ENCODE measurements at regions not wholly inside any gene's neighbourhood (a gene's known extent, or its start where the extent isn't known, plus 50 kb on each side); places are given as distances from the start of the nearest gene placed in this dataset.

DNA sequence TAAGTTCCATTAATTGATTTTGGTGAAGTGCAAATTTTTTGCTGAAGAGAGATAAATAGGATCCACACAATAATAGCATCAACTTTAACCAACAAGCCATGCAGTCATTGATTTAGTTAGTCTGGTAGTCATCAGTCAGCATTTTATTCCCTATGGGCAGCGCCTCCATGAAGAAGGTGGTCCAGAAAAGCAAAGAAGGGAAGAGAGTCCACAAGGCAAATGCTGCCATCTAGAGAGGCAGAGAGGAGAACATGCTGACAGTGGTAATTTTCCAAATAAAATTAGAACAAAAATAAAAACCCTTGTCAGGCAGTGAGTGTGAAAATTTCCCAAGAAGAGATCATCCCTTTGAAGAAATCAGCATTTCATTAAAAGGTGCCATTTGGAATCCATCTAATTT is 366.7 kb upstream of the FAM241A start:
- Histone ChIP-seq H3K27ac (no peak overlapping the region), H3K9me3 (ENCODE audit: low read depth, low read length) (no peaks in the 10 kb centered on the region), H3K36me3 (ENCODE audit: insufficient read depth, low read length) (peaks cover 3% of the 10 kb centered on the region; the same call in 1 of the 2 replicates), H3K9ac (ENCODE audit: insufficient read length) (no peak overlapping the region), H3K4me3 (no peak overlapping the region)
- DNase-seq (ENCODE audit: low read depth, low spot score) = no peak
- TF ChIP-seq FOXP2 (optimal IDR thresholded peaks at IDR 0.05; ENCODE audit: control extremely low read depth, extremely low read length, insufficient read depth) = no peak
- TF ChIP-seq POLR2AphosphoS5 (IDR thresholded peaks at IDR 0.05; ENCODE audit: borderline replicate concordance, low read depth, low read length) = no peak
- TF ChIP-seq EZH2 (IDR thresholded peaks at IDR 0.05) = no peak

DNA sequence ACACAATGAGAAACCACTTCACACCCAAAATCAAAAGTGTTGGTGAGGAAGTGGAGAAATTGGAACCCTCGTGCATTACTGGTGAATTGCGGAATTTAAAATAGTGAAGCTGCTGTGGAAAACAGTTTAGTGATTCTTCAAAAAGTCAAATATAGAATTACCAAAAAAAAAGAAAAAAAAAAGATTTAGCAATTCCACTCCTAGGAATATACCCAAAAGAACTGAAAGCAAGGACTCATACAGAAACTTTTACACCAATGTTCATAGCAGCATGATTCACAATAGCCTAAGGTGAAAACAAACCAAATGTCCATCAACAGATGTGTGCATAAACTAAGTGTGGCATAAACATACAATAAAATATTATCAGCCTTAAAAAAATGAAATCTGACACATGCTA is 364.3 kb upstream of the FAM241A start:
- Histone ChIP-seq H3K9me3 (ENCODE audit: low read depth, low read length) (no peaks in the 10 kb centered on the region), H3K9ac (ENCODE audit: insufficient read length) (no peak overlapping the region), H3K36me3 (ENCODE audit: insufficient read depth, low read length) (peaks cover 3% of the 10 kb centered on the region; the same call in 1 of the 2 replicates), H3K27ac (no peak overlapping the region), H3K4me3 (no peak overlapping the region)
- no peak for DNase-seq (ENCODE audit: low read depth, low spot score)
- TF ChIP-seq POLR2AphosphoS5 (IDR thresholded peaks at IDR 0.05; ENCODE audit: borderline replicate concordance, low read depth, low read length) (no peak), FOXP2 (optimal IDR thresholded peaks at IDR 0.05; ENCODE audit: control extremely low read depth, extremely low read length, insufficient read depth) (no peak), EZH2 (IDR thresholded peaks at IDR 0.05) (no peak)

DNA sequence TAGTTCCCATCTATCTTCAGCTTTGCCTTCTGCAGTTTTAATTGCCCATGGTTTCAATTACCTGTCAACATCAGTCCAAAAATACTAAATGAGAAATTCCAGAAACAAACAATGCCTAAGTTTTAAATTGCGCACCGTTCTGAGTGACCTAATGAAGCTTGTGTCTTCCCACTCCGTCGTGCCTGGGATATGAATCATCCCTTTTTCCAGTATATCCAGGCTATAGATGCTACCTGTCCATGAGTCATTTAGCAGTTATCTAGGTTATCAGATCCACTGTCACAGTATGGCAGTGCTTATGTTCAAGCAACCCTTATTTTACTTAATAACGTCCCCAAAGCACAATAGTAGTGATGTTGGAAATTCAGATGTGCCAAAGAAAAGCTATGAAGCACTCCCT is 363.6 kb upstream of the FAM241A start:
- Histone ChIP-seq H3K9ac (ENCODE audit: insufficient read length) (no peak overlapping the region), H3K27ac (no peak overlapping the region), H3K4me3 (no peak overlapping the region), H3K36me3 (ENCODE audit: insufficient read depth, low read length) (peaks cover 3% of the 10 kb centered on the region; the same call in 1 of the 2 replicates), H3K9me3 (ENCODE audit: low read depth, low read length) (no peaks in the 10 kb centered on the region)
- DNase-seq (ENCODE audit: low read depth, low spot score) = no peak
- no peak for TF ChIP-seq EZH2 (IDR thresholded peaks at IDR 0.05)
- no peak for TF ChIP-seq FOXP2 (optimal IDR thresholded peaks at IDR 0.05; ENCODE audit: control extremely low read depth, extremely low read length, insufficient read depth)
- TF ChIP-seq POLR2AphosphoS5 (IDR thresholded peaks at IDR 0.05; ENCODE audit: borderline replicate concordance, low read depth, low read length) = no peak

DNA sequence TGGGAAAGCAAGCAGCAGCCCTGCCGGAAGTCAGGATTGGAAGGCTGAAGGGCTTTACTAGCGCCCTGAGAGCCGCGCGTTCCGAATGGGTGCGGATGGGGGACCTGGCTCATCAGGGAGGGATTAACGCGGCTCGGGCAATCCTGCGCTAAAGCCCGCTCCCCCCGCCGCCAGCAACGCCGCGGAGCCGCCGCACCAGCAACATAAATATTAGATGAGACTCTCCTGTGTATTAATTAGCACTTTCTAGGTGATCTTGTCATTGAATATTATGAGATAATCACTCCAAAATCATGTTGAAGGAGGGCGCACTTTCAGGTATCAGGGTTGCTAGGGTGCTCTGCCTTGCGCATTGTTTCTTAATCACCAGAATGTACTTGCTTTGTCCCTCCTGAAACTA is 357.2 kb upstream of the FAM241A start:
- Histone ChIP-seq H3K4me3 (no peak overlapping the region), H3K9ac (ENCODE audit: insufficient read length) (no peak overlapping the region), H3K36me3 (ENCODE audit: insufficient read depth, low read length) (no peaks in the 10 kb centered on the region), H3K27ac (no peak overlapping the region), H3K9me3 (ENCODE audit: low read depth, low read length) (no peaks in the 10 kb centered on the region)
- TF ChIP-seq EZH2 (IDR thresholded peaks at IDR 0.05) (no peak), POLR2AphosphoS5 (IDR thresholded peaks at IDR 0.05; ENCODE audit: borderline replicate concordance, low read depth, low read length) (no peak)
- DNase-seq (ENCODE audit: low read depth, low spot score) = no peak

DNA sequence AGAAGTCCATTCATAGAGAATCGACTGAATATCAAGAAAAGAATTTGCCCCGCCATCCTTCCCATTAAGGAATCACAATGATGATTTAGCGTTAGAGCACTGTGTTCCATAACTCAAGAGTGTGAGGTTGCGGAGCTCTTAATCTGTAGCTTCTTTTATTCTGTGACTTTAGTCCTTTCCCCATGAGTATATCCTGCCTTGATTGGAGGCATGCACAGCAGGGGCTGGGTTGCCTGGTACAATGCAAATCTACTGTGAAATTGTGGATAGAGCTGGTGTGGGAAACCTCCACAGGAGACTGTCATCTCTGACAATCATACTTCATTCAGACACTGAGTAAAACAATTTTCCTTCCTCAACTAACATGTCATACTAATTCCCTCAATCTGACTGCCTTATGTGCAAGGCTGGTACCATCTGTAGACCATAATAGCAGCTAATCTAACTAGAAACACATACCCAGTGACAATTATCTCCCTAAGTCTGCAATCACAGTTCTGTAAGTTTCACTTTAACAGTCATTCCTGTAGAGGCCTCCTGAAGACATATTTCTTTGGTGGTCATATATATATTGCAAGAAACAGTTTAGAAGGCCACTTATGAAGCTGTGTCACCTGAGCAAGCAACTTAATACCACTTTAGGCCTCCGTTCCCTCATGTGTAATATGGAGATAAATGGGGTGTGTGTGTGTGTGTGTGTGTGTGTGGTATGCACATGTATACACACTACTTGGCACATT is 355.2 kb upstream of the FAM241A start:
- Histone ChIP-seq H3K27ac (no peak overlapping the region), H3K36me3 (ENCODE audit: insufficient read depth, low read length) (no peaks in the 10 kb centered on the region), H3K9me3 (ENCODE audit: low read depth, low read length) (no peaks in the 10 kb centered on the region), H3K4me3 (no peak overlapping the region), H3K9ac (ENCODE audit: insufficient read length) (no peak overlapping the region)
- DNase-seq (ENCODE audit: low read depth, low spot score) = no peak
- TF ChIP-seq FOXP2 (optimal IDR thresholded peaks at IDR 0.05; ENCODE audit: control extremely low read depth, extremely low read length, insufficient read depth) (no peak), POLR2AphosphoS5 (IDR thresholded peaks at IDR 0.05; ENCODE audit: borderline replicate concordance, low read depth, low read length) (no peak), EZH2 (IDR thresholded peaks at IDR 0.05) (no peak)

DNA sequence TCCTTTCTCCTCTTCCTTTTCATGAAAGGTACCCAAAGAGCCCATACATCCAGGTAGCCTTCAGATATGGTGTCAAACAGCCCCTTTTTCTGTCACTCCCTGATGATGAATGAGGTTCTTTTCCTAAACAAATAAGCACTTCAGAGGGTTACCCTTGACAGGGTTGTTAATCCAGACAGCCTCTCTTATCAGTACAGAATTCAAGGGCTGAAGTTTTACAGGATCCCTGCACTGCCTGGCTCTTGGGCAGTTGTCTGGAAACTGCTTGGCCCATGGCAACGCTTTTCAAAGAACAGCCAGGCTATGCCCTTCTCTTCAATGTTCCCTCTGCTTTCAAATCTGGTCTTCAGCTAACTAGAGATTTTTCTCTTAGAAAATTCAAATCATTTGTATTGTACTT is 352.6 kb upstream of the FAM241A start:
- Histone ChIP-seq H3K36me3 (ENCODE audit: insufficient read depth, low read length) (no peaks in the 10 kb centered on the region), H3K9ac (ENCODE audit: insufficient read length) (no peak overlapping the region), H3K27ac (peak overlapping the region; percentile 97), H3K4me3 (peak overlapping the region; percentile 73; the same call in 1 of the 2 replicates), H3K9me3 (ENCODE audit: low read depth, low read length) (no peaks in the 10 kb centered on the region)
- TF ChIP-seq FOXP2 (optimal IDR thresholded peaks at IDR 0.05; ENCODE audit: control extremely low read depth, extremely low read length, insufficient read depth) = no peak
- no peak for TF ChIP-seq POLR2AphosphoS5 (IDR thresholded peaks at IDR 0.05; ENCODE audit: borderline replicate concordance, low read depth, low read length)
- no peak for DNase-seq (ENCODE audit: low read depth, low spot score)

DNA sequence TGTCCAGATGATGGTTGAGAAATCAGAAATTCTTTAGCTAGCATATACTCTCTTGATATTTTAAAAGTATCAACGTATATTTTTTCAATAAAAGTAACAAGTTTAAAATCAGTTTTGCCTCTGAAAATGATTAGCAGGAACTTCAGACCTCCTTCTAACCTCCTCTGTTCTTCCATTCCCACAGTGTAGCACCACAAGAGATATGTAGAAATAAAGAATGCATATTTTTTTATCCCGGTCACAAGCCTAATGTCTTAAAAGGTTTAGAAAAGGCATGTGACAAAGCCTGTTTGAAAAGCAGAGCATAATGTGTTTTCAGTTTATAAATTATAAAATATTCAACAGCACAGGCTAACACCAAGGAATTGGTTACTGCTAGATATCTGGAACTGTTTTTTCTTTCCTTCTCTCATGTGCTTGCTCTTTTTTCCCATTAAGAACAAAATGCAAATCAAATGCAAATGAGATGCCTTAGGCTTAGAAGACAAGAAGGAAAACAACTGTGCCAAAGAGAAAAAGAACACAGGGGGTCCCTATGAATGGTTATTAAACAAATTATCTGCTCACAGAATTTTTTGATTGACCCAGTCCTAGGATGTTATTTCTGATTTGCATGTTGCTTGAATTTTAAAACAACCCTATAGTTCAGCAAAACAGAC is 351.7 kb upstream of the FAM241A start:
- Histone ChIP-seq H3K4me3 (peak overlapping the region; percentile 73), H3K36me3 (ENCODE audit: insufficient read depth, low read length) (no peaks in the 10 kb centered on the region), H3K9ac (ENCODE audit: insufficient read length) (peak overlapping the region; percentile 62), H3K27ac (peak overlapping the region; percentile 97), H3K9me3 (ENCODE audit: low read depth, low read length) (no peaks in the 10 kb centered on the region)
- TF ChIP-seq POLR2AphosphoS5 (IDR thresholded peaks at IDR 0.05; ENCODE audit: borderline replicate concordance, low read depth, low read length) (no peak), EZH2 (IDR thresholded peaks at IDR 0.05) (no peak), FOXP2 (optimal IDR thresholded peaks at IDR 0.05; ENCODE audit: control extremely low read depth, extremely low read length, insufficient read depth) (no peak)
- peak; percentile 91 for DNase-seq (ENCODE audit: low read depth, low spot score)

DNA sequence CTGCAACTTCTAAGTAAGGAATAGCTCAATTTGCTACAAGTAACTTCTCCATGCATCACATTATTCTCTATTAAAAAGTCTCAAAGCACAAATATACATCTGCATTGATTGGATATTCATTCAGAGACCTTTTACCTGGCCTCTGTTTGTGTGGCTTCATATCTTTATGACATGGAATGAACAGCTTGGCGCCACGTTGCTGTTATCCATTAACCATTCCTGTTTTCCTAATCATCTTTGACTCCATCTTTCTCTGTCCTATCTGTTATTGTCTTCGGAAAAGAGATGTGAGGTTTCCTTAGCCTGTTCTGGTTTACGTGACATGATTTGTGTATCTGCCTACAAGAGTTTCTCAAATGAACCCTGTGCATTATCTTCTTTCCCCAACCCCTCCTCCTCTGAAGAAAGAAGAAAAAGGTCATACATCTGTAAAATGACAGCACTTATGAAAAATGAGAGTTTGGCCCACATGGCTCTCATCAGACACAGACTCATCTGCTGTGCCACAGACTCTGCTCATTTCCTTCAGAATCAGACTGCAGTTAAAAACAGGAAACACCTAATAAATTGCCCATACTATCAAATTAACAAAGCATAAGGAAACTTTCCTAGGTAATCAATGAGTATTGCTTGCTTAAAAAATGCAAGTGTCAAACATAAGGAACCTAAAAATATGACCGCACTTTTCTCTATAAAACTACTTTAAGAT is 347.6 kb upstream of the FAM241A start:
- TF ChIP-seq POLR2AphosphoS5 (IDR thresholded peaks at IDR 0.05; ENCODE audit: borderline replicate concordance, low read depth, low read length) (peak; percentile 58; the same call in 1 of the 2 replicates), EZH2 (IDR thresholded peaks at IDR 0.05) (no peak)
- H3K4me3 ChIP-seq = peak overlapping the region; percentile 59
- H3K9ac ChIP-seq (ENCODE audit: insufficient read length) = peak overlapping the region; percentile 35
- peak overlapping the region; percentile 93 for H3K27ac ChIP-seq
- H3K36me3 ChIP-seq (ENCODE audit: insufficient read depth, low read length) = no peaks in the 10 kb centered on the region
- DNase-seq (ENCODE audit: low read depth, low spot score) = peak; percentile 81
- no peaks in the 10 kb centered on the region for H3K9me3 ChIP-seq (ENCODE audit: low read depth, low read length)

Data from SK-N-MC (cell line).